Neural cell (in vitro differentiated cells): ENCODE measurements at regions not wholly inside any gene's neighbourhood (a gene's known extent, or its start where the extent isn't known, plus 50 kb on each side); places are given as distances from the start of the nearest gene placed in this dataset.

Source experiments
- CTCF ChIP-seq: fragments of 450-650 bp; IDR thresholded peaks from 2 replicates; pipeline ENCODE4 v1.5.1; 2014; ENCODE audit warnings: antibody characterized with exemption, mild to moderate bottlenecking, moderate library complexity; ENCODE audit not compliant: poor library complexity, severe bottlenecking
- EP300 ChIP-seq: fragments of 450-650 bp; conservative IDR thresholded peaks from 2 replicates; pipeline ENCODE4 v1.6.1; 2014; ENCODE audit warnings: antibody characterized with exemption, mild to moderate bottlenecking, moderate library complexity; ENCODE audit not compliant: poor library complexity, severe bottlenecking
- EZH2 ChIP-seq: fragments of 200-600, 300-800 bp; shearing (Covaris generic), sonication (generic); IDR thresholded peaks from 2 replicates; pipeline ENCODE4 v1.6.1; 2014; ENCODE audit warnings: antibody characterized with exemption, low read length, borderline replicate concordance, mild to moderate bottlenecking; ENCODE audit not compliant: insufficient read depth, poor library complexity, severe bottlenecking
- MXI1 ChIP-seq: fragments of 450-650 bp; conservative IDR thresholded peaks from 2 replicates; pipeline ENCODE4 v1.6.1; 2014; ENCODE audit warnings: antibody characterized with exemption, mild to moderate bottlenecking; ENCODE audit not compliant: poor library complexity, severe bottlenecking
- POLR2AphosphoS5 ChIP-seq: IDR thresholded peaks from 2 replicates; pipeline ENCODE4 v1.6.1; 2012
- RAD21 ChIP-seq: fragments of 450-650 bp; conservative IDR thresholded peaks from 2 replicates; pipeline ENCODE4 v1.6.1; 2014; ENCODE audit warnings: antibody characterized with exemption, mild to moderate bottlenecking, moderate library complexity
- REST ChIP-seq: IDR thresholded peaks from 2 replicates; pipeline ENCODE4 v1.6.1; 2012; ENCODE audit warnings: borderline replicate concordance
- SMC3 ChIP-seq: fragments of 450-650 bp; conservative IDR thresholded peaks from 2 replicates; pipeline ENCODE4 v1.6.1; 2014; ENCODE audit warnings: antibody characterized with exemption, mild to moderate bottlenecking, moderate library complexity; ENCODE audit not compliant: poor library complexity
- TAF1 ChIP-seq: IDR thresholded peaks from 2 replicates; pipeline ENCODE4 v1.6.1; 2012; ENCODE audit warnings: low read depth

GRCh38 chr18:76657911-76658470, 162.9 kb upstream of the ZNF516 start:
- TF ChIP-seq RAD21 (no peak), CTCF (no peak), POLR2AphosphoS5 (no peak), EZH2 (no peak), REST (no peak), EP300 (no peak), TAF1 (no peak), SMC3 (no peak), MXI1 (no peak)
